ENCODE measurements at regions not wholly inside any gene's neighbourhood (a gene's known extent, or its start where the extent isn't known, plus 50 kb on each side); places are given as distances from the start of the nearest gene placed in this dataset.

DNA sequence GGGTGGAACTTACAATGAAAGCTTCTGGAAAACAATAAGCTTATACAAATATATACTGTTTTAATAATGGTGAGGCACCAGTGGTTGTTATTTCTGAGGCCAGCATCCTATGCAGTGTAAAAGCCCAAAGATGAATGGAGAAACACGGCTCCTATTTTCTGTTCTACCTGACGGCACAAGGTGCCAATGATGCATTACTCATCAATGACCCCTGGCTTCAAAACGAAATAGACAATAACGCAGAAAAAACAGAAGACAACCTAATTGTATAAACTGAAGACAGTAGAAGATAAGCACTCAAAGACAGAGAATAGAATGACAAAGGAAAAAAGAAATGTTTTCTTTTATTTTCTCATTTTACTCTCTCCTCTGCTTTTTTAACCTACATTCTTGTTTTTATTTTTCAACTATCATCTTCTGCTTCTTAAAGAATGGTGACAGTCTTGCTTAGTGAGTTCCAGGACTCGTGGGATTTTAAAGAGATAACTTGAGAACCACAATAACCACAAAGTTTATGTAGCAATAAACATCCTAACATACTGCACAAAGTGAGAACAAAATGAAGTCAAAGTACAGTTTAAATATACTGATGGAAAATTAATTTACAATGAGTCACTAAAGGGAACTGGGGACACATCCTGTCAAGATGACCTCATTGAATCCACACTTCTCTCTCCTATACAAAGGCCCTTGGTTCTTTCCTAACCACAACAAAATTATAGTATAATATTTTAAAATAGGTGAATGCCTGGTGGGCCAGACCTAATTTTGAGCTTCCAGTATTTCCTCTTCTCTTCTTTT lies 169.8 kb downstream of the BTC start:
- TF ChIP-seq, protein P1, sequence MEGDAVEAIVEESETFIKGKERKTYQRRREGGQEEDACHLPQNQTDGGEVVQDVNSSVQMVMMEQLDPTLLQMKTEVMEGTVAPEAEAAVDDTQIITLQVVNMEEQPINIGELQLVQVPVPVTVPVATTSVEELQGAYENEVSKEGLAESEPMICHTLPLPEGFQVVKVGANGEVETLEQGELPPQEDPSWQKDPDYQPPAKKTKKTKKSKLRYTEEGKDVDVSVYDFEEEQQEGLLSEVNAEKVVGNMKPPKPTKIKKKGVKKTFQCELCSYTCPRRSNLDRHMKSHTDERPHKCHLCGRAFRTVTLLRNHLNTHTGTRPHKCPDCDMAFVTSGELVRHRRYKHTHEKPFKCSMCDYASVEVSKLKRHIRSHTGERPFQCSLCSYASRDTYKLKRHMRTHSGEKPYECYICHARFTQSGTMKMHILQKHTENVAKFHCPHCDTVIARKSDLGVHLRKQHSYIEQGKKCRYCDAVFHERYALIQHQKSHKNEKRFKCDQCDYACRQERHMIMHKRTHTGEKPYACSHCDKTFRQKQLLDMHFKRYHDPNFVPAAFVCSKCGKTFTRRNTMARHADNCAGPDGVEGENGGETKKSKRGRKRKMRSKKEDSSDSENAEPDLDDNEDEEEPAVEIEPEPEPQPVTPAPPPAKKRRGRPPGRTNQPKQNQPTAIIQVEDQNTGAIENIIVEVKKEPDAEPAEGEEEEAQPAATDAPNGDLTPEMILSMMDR (conservative IDR thresholded peaks at IDR 0.05; ENCODE audit: low read length): no peak
- no peak for TF ChIP-seq EZH2phosphoT487 (IDR thresholded peaks at IDR 0.05; ENCODE audit: borderline replicate concordance, low read depth, low read length)
- no peak overlapping the region for H3K4me3 ChIP-seq (ENCODE audit: low read depth, low read length, poor library complexity, severe bottlenecking)
- no peak for DNase-seq (ENCODE audit: low spot score)
- no peaks in the 10 kb centered on the region for H3K79me2 ChIP-seq (ENCODE audit: insufficient read depth, low read depth, low read length)
- H3K27ac ChIP-seq (ENCODE audit: low read depth, low read length, poor library complexity, severe bottlenecking): no peak overlapping the region
- H3K4me2 ChIP-seq (ENCODE audit: low read length): no peak overlapping the region
- POLR2A ChIA-PET: interaction anchor here (1.4 kb wide), 1 partner anchor 12 kb away, joined by 4 read pairs; no protein-coding TSS in a partner anchor
- no peaks in the 10 kb centered on the region for H3K4me1 ChIP-seq (ENCODE audit: insufficient read depth, low read length, poor library complexity, severe bottlenecking)
- CTCF ChIA-PET (ENCODE audit: unreplicated experiment): no interaction called here
- no peaks in the 10 kb centered on the region for H3K9me2 ChIP-seq (ENCODE audit: insufficient read depth, low read length)
- H3K9me3 ChIP-seq (ENCODE audit: low read length): no peaks in the 10 kb centered on the region
- no TSS peak for BruUV-seq (replicated peaks)
- H4K20me1 ChIP-seq (ENCODE audit: insufficient read depth, low read length): no peaks in the 10 kb centered on the region
- no peaks in the 10 kb centered on the region for H3K36me3 ChIP-seq (ENCODE audit: insufficient read depth, low read length)
- intact Hi-C loops (cut with micrococcal nuclease; ENCODE audit: unreplicated experiment): no loop called here
- H2AFZ ChIP-seq (ENCODE audit: low read length): no peak overlapping the region

DNA sequence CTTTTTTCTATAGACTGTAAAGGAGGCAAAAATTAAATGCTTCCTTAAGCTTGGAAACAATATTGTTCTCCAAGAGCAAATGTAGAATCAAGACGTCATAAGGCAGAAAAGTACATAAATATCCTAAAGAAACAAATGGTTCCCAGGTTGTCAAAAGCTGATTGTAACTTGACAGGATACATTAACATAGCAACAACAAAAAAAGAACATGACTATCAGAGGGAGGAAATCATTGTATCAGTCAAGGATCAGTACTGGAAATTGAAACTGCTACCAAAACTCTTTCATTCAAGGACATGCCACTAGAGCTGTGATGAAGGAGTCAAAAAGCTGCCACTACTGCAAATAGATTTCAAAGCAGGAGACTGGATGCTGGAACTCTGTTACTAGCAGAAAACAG lies 168.3 kb downstream of the BTC start:
- no peak for DNase-seq (ENCODE audit: low spot score)
- POLR2A ChIA-PET: interaction anchor here (1.4 kb wide), 1 partner anchor 10 kb away, joined by 4 read pairs; no protein-coding TSS in a partner anchor
- H4K20me1 ChIP-seq (ENCODE audit: insufficient read depth, low read length): no peaks in the 10 kb centered on the region
- CTCF ChIA-PET (ENCODE audit: unreplicated experiment): no interaction called here
- no peak overlapping the region for H3K27ac ChIP-seq (ENCODE audit: low read depth, low read length, poor library complexity, severe bottlenecking)
- no peaks in the 10 kb centered on the region for H3K79me2 ChIP-seq (ENCODE audit: insufficient read depth, low read depth, low read length)
- intact Hi-C loops (cut with micrococcal nuclease; ENCODE audit: unreplicated experiment): no loop called here
- H3K4me2 ChIP-seq (ENCODE audit: low read length): no peak overlapping the region
- H3K9me3 ChIP-seq (ENCODE audit: low read length): no peaks in the 10 kb centered on the region
- H3K9me2 ChIP-seq (ENCODE audit: insufficient read depth, low read length): no peaks in the 10 kb centered on the region
- H3K36me3 ChIP-seq (ENCODE audit: insufficient read depth, low read length): no peaks in the 10 kb centered on the region
- no peaks in the 10 kb centered on the region for H3K4me1 ChIP-seq (ENCODE audit: insufficient read depth, low read length, poor library complexity, severe bottlenecking)
- no peak overlapping the region for H2AFZ ChIP-seq (ENCODE audit: low read length)
- BruUV-seq (replicated peaks): no TSS peak
- no peak for TF ChIP-seq EZH2phosphoT487 (IDR thresholded peaks at IDR 0.05; ENCODE audit: borderline replicate concordance, low read depth, low read length)
- TF ChIP-seq, protein P1 (conservative IDR thresholded peaks at IDR 0.05; ENCODE audit: low read length): no peak
- no peak overlapping the region for H3K4me3 ChIP-seq (ENCODE audit: low read depth, low read length, poor library complexity, severe bottlenecking)

DNA sequence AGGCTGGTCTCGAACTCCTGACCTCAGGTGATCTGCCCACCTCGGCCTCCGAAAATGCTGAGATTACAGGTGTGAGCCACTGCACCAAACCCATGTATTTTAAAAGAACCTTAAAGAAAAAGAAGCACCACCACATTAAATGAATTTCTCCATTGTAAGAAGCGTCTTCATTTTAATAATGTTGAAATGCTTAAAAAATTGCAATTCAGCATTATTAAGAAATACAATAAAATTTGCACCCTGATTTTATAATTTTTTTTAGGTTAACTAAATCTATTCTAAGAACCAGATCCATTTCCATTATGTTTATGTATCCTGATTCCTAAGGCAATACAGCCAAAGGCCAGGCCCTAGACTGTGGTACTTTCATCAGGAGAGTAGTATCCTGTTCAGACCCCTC lies 167.2 kb downstream of the BTC start:
- H3K4me2 ChIP-seq (ENCODE audit: low read length): no peak overlapping the region
- H3K36me3 ChIP-seq (ENCODE audit: insufficient read depth, low read length): no peaks in the 10 kb centered on the region
- CTCF ChIA-PET (ENCODE audit: unreplicated experiment): no interaction called here
- no peak for DNase-seq (ENCODE audit: low spot score)
- no peaks in the 10 kb centered on the region for H4K20me1 ChIP-seq (ENCODE audit: insufficient read depth, low read length)
- H3K9me3 ChIP-seq (ENCODE audit: low read length): no peaks in the 10 kb centered on the region
- no peak overlapping the region for H2AFZ ChIP-seq (ENCODE audit: low read length)
- no peak overlapping the region for H3K4me3 ChIP-seq (ENCODE audit: low read depth, low read length, poor library complexity, severe bottlenecking)
- no peak for TF ChIP-seq EZH2phosphoT487 (IDR thresholded peaks at IDR 0.05; ENCODE audit: borderline replicate concordance, low read depth, low read length)
- TF ChIP-seq, protein P1 (conservative IDR thresholded peaks at IDR 0.05; ENCODE audit: low read length): no peak
- H3K4me1 ChIP-seq (ENCODE audit: insufficient read depth, low read length, poor library complexity, severe bottlenecking): no peaks in the 10 kb centered on the region
- no peak overlapping the region for H3K27ac ChIP-seq (ENCODE audit: low read depth, low read length, poor library complexity, severe bottlenecking)
- no TSS peak for BruUV-seq (replicated peaks)
- H3K9me2 ChIP-seq (ENCODE audit: insufficient read depth, low read length): no peaks in the 10 kb centered on the region
- intact Hi-C loops (cut with micrococcal nuclease; ENCODE audit: unreplicated experiment): no loop called here
- no peaks in the 10 kb centered on the region for H3K79me2 ChIP-seq (ENCODE audit: insufficient read depth, low read depth, low read length)
- POLR2A ChIA-PET: no interaction called here

Data from OCI-LY7 (cell line).